ENCODE measurements at regions not wholly inside any gene's neighbourhood (a gene's known extent, or its start where the extent isn't known, plus 50 kb on each side); places are given as distances from the start of the nearest gene placed in this dataset.

GRCh38 chr6:150697515-150697914 lies 97.8 kb downstream of the PLEKHG1 start:
- H3K9me3 ChIP-seq (replicated peaks; ENCODE audit: control insufficient read depth, insufficient read depth, low read length) = no peaks in the 10 kb centered on the region; the same call in 2 of the 3 replicates
- no peaks in the 10 kb centered on the region for H4K20me1 ChIP-seq (ENCODE audit: control insufficient read depth, insufficient read depth)
- FAIRE-seq (no peak), DNase-seq (ENCODE audit: low read depth, low spot score) (no peak), ATAC-seq (no peak)
- BruUV-seq (replicated peaks) = no TSS peak
- ChIA-PET RAD21 (ENCODE audit: unreplicated experiment) (no interaction called here), SMC1A (ENCODE audit: uncharacterized antibody, unreplicated experiment) (interaction anchor here (0.6 to 1.2 kb wide), 6 partner anchors 10 to 1161 kb away, joined by 3 to 5 read pairs (median 4); no protein-coding TSS in a partner anchor), POLR2A (interaction anchor here (0.5 kb wide), 1 partner anchor 17 kb away, joined by 4 read pairs; no protein-coding TSS in a partner anchor), CTCF (interaction anchor here (3.7 kb wide), 1 partner anchor 11 kb away, joined by 17 read pairs; no protein-coding TSS in a partner anchor)
- H3K27ac ChIP-seq (ENCODE audit: control insufficient read depth, insufficient read depth) = no peak overlapping the region
- WGBS (ENCODE audit: insufficient coverage, insufficient replicate concordance, low lambda C conversion rate, missing lambda C conversion rate) = 95% methylated on average over 2 of the region's 2 CpGs
- intact Hi-C loops (cut with micrococcal nuclease; ENCODE audit: unreplicated experiment) = no loop called here
- H3K27me3 ChIP-seq (replicated peaks in 1 of 2; ENCODE audit: control insufficient read depth in 2 of 2, insufficient read depth in 2 of 2, low read length in 1 of 2) = no peaks in the 10 kb centered on the region; a peak in 1 of 4 replicates
- no peak for TF ChIP-seq SP1 (IDR thresholded peaks at IDR 0.05; ENCODE audit: low read depth, low read length)
- TF ChIP-seq PAX5 (IDR thresholded peaks at IDR 0.05; ENCODE audit: borderline replicate concordance, low read depth, low read length) = no peak
- TF ChIP-seq SRF (IDR thresholded peaks at IDR 0.05; ENCODE audit: low read depth in 2 of 2, low read length in 2 of 2) = no peak
- no peak for TF ChIP-seq POU2F2 (IDR thresholded peaks at IDR 0.05; ENCODE audit: borderline replicate concordance, low read depth, low read length)
- no peak for TF ChIP-seq POLR2AphosphoS5 (IDR thresholded peaks at IDR 0.05; ENCODE audit: low read length)
- TF ChIP-seq RBBP5 (conservative IDR thresholded peaks at IDR 0.05) = no peak
- no peak for TF ChIP-seq MAX (IDR thresholded peaks at IDR 0.05; ENCODE audit: low read depth, low read length)
- no peak for TF ChIP-seq ZNF592 (IDR thresholded peaks at IDR 0.05)
- no peak for TF ChIP-seq NRF1 (conservative IDR thresholded peaks at IDR 0.05; ENCODE audit: low read depth, low read length)
- TF ChIP-seq TCF7 (IDR thresholded peaks at IDR 0.05; ENCODE audit: borderline replicate concordance) = no peak
- TF ChIP-seq SREBF1 (IDR thresholded peaks at IDR 0.05; ENCODE audit: low read length) = no peak
- H3K36me3 ChIP-seq (ENCODE audit: control insufficient read depth in 2 of 2, insufficient read depth in 2 of 2, low read length in 1 of 2) = no peaks in the 10 kb centered on the region
- H3K4me1 ChIP-seq (ENCODE audit: control insufficient read depth, insufficient read depth, low read length) = peaks cover 5% of the 10 kb centered on the region
- H3K4me2 ChIP-seq (ENCODE audit: control insufficient read depth, insufficient read depth) = no peak overlapping the region
- in situ Hi-C loops (cut with MboI) = no loop called here
- H3K79me2 ChIP-seq (ENCODE audit: control insufficient read depth, insufficient read depth, low read length) = no peaks in the 10 kb centered on the region
- H3K4me3 ChIP-seq = no peak overlapping the region
- no peak overlapping the region for H2AFZ ChIP-seq (ENCODE audit: control insufficient read depth, low read depth, low read length)
- no peak overlapping the region for H3K9ac ChIP-seq (ENCODE audit: control insufficient read depth, insufficient read depth, low read length)

All from GM12878 (cell line).